Tibial artery (tissue), 4 donors: ENCODE measurements at regions not wholly inside any gene's neighbourhood (a gene's known extent, or its start where the extent isn't known, plus 50 kb on each side); places are given as distances from the start of the nearest gene placed in this dataset.
"Not testable (repeated sequence)": the region's sequence is repeated elsewhere in the genome, so short reads cannot be mapped to it uniquely, and the experiment has no call there.

ENCODE experiments used
- DNase-seq, 2 donors: peaks; one replicate each; pipeline ENCODE4 v3.0.0-alpha.2; 2019
- H3K27ac ChIP-seq, 2 donors: fragments of 200-600 bp; sonication (generic) in 1 of 2; 1 replicate in 1 of 2; 2 replicates in 1 of 2; pipeline ENCODE4 v1.5.1; 2018 to 2019; ENCODE audit warnings: mild to moderate bottlenecking in 1 of 2
- H3K27me3 ChIP-seq, 2 donors: fragments of 200-600 bp; sonication (generic) in 1 of 2; one replicate each; pipeline versions ENCODE4 v1.5.1 to v1.6.0; 2016 to 2019
- H3K36me3 ChIP-seq, 3 donors: fragments of 200-600 bp; sonication (generic) in 2 of 3; one replicate each; pipeline ENCODE4 v1.5.1; 2016 to 2019; ENCODE audit warnings: mild to moderate bottlenecking in 2 of 3
- H3K4me1 ChIP-seq, 4 donors: fragments of 200-600 bp; sonication (generic) in 2 of 4; 1 replicate in 3 of 4; 2 replicates in 1 of 4; pipeline ENCODE4 v1.5.1; 2016 to 2019
- H3K4me3 ChIP-seq, 2 donors: fragments of 200-600 bp; sonication (generic) in 1 of 2; 1 replicate in 1 of 2; 2 replicates in 1 of 2; pipeline ENCODE4 v1.5.1; 2018 to 2019; ENCODE audit warnings: mild to moderate bottlenecking in 2 of 2
- H3K9me3 ChIP-seq, 3 donors: fragments of 200-600 bp; sonication (generic) in 1 of 3; one replicate each; pipeline ENCODE4 v1.5.1; 2016 to 2019
- intact Hi-C: fragments of 100-400 bp; cut with DNase I; formaldehyde crosslinking; loops from one replicate; pipeline ENCODE4 v1.15.0; 2023; ENCODE audit warnings: low total_unique reads
- TF ChIP-seq, protein P1 (sequence below), 2 experiments: fragments of 200-600 bp in 1 of 2; fragments of 450-650 bp in 1 of 2; IDR thresholded peaks; one replicate each; pipeline ENCODE4 v1.5.1; 2017 to 2019; ENCODE audit warnings: antibody characterized with exemption in 2 of 2, mild to moderate bottlenecking in 1 of 2, moderate library complexity in 1 of 2

DNA sequence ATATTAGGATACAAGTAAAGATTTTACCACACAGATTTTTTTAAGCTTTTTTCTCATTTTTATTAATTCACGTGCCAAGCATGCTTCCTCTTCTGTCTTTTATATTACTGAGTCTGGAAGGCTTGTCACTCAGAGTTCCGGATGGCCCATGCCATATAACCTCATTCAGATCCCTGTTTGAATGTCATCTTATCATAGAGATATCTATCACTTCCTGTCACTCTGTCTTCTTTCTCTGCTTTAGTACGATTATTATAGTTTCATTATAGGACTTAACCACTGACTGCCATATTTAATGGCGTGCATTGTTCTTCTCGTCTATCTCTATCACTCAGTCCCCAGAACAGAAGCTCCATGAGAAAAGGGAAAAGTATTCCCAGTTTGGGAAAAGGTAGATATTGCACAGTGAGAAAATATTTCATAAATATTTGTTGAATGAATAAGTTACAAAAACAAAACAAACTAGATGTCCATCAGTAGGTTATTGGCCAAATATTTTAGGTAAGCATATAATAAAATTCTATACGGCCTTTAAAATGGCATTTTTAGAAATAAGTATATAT, 296.9 kb upstream of the GOT2 start:
- no peaks in the 10 kb centered on the region for H3K36me3 ChIP-seq
- intact Hi-C loops, result no loop called here
- H3K27ac ChIP-seq, result no peak overlapping the region
- no peaks in the 10 kb centered on the region for H3K4me1 ChIP-seq
- TF ChIP-seq, protein P1, sequence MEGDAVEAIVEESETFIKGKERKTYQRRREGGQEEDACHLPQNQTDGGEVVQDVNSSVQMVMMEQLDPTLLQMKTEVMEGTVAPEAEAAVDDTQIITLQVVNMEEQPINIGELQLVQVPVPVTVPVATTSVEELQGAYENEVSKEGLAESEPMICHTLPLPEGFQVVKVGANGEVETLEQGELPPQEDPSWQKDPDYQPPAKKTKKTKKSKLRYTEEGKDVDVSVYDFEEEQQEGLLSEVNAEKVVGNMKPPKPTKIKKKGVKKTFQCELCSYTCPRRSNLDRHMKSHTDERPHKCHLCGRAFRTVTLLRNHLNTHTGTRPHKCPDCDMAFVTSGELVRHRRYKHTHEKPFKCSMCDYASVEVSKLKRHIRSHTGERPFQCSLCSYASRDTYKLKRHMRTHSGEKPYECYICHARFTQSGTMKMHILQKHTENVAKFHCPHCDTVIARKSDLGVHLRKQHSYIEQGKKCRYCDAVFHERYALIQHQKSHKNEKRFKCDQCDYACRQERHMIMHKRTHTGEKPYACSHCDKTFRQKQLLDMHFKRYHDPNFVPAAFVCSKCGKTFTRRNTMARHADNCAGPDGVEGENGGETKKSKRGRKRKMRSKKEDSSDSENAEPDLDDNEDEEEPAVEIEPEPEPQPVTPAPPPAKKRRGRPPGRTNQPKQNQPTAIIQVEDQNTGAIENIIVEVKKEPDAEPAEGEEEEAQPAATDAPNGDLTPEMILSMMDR (IDR thresholded peaks at IDR 0.05), result no peak
- no peak overlapping the region for H3K4me3 ChIP-seq
- no peaks in the 10 kb centered on the region for H3K9me3 ChIP-seq
- DNase-seq, result no peak
- no peaks in the 10 kb centered on the region for H3K27me3 ChIP-seq

DNA sequence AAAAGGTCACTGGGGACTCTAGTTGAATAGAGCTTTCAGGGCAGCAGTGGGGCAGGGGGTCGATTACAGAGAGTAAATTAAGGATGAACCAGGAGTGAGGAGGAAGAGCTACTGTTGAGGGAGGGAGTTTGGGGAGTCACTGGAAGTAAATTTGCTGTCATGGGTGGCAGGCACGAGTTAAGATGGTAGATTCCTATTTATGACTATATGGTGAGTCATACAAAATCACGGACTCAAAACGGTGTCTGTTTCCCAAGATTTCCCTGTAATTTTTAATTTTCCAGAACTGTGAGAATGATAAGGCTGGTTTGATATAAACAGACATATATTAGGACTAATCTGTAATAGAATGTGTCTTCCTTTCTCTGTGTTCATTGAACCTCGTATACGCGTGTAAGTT, 287.6 kb upstream of the GOT2 start:
- Histone ChIP-seq H3K4me1 (no peaks in the 10 kb centered on the region), H3K9me3 (no peaks in the 10 kb centered on the region), H3K27me3 (no peaks in the 10 kb centered on the region), H3K4me3 (no peak overlapping the region), H3K27ac (no peak overlapping the region), H3K36me3 (no peaks in the 10 kb centered on the region)
- intact Hi-C loops, result no loop called here
- DNase-seq, result no peak
- TF ChIP-seq, protein P1 (IDR thresholded peaks at IDR 0.05), result no peak

DNA sequence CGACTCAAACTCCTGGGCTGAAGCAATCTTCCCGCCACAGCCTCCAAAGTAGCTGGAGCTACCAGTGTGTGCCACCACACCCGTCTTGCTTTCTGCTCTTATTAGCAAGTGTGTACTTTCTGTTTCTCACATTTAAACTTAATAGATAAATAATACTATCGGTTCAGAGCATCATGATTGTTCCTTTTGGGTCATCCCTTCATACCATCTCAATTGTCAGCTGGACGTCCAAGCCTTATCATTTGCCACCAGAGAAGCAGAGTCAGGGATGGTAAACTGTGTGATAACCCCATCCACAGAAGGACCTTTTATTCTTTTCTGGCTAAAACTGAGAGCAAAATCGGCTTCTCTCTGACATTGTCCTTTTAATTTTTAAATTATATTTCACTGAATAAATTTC, 279.8 kb upstream of the GOT2 start:
- Histone ChIP-seq H3K27ac (no peak overlapping the region), H3K4me1 (no peaks in the 10 kb centered on the region), H3K9me3 (no peaks in the 10 kb centered on the region), H3K36me3 (no peaks in the 10 kb centered on the region), H3K4me3 (no peak overlapping the region), H3K27me3 (no peaks in the 10 kb centered on the region)
- no peak for DNase-seq
- TF ChIP-seq, protein P1 (IDR thresholded peaks at IDR 0.05), result no peak
- intact Hi-C loops, result no loop called here

DNA sequence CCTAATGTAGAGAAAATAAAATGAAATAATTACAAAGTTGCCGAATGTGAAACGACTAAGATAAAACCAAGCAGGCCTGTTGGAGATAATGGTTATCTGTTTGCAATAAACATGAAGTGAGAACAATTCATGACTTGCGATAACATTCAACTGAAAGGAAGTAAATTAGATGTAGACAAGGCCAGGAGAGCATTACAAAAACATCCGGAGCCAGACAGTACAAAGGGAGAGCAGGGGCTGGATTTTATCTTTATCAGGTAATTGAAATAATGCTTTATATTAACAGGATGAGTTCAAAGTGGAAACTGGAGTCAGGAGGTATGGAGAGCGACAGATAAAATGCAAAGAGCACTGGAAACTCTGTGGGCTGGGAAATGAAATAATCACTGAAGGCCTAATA, 265.6 kb upstream of the GOT2 start:
- Histone ChIP-seq H3K27me3 (no peaks in the 10 kb centered on the region), H3K4me1 (no peaks in the 10 kb centered on the region), H3K36me3 (no peaks in the 10 kb centered on the region), H3K9me3 (no peaks in the 10 kb centered on the region), H3K27ac (no peak overlapping the region), H3K4me3 (no peak overlapping the region)
- no peak for DNase-seq
- TF ChIP-seq, protein P1 (IDR thresholded peaks at IDR 0.05), result no peak
- intact Hi-C loops, result no loop called here

DNA sequence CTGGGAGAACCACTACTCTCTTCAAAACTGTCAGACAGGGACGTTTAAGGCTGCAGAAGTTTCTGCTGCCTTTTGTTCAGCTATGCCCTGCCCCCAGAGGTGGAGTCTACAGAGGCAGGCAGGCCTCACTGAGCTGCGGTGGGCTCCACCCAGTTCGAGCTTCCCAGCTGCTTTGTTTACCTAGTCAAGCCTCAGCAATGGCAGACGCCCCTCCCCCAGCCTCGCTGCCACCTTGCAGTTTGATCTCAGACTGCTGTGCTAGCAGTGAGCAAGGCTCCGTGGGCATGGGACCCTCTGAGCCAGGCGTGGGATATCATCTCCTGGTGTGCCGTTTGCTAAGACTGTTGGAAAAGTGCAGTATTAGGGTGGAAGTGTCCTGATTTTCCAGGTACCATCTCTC, 258.6 kb upstream of the GOT2 start:
- H3K4me3 ChIP-seq, H3K36me3 ChIP-seq, intact Hi-C loops, H3K27ac ChIP-seq, DNase-seq, H3K4me1 ChIP-seq, H3K27me3 ChIP-seq: not testable (repeated sequence)
- peaks cover 0 to 15% (median 0%) of the 10 kb centered on the region in 3 donors for H3K9me3 ChIP-seq

DNA sequence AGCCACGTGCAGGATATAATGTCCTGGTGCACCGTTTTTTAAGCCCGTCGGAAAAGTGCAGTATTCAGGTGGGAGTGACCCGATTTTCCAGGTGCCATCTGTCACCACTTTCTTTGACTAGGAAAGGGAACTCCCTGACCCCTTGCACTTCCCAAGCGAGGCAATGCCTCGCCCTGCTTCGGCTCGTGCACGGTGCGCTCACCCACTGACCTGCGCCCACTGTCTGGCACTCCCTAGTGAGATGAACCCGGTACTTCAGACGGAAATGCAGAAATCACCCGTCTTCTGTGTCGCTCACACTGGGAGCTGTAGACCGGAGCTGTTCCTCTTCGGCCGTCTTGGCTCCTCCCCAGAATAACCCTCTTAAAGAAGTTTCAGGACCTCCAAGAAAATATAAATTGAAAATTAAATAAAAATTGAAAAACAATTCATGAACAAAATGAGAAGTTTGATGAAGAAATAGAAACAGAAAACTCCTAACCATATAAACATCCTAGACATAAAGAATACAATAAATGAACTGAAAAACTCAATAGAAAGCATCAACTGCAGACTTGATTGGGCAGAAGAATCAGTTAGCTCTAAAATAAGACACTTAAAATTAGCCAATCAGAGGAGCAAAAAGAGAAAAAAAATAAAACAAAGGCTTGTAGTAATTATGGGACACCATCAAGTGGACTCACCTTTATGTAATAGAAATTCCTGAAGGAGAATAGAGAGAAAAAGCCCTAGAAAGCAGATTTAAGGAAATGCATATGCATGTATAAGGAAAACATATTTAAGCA, 249.3 kb upstream of the GOT2 start:
- H3K4me1 ChIP-seq, H3K27ac ChIP-seq, H3K36me3 ChIP-seq, intact Hi-C loops, H3K4me3 ChIP-seq, DNase-seq, H3K27me3 ChIP-seq: not testable (repeated sequence)
- peaks cover 0 to 11% (median 6%) of the 10 kb centered on the region in 3 donors for H3K9me3 ChIP-seq
